HG02623 (cell line): ENCODE measurements at regions not wholly inside any gene's neighbourhood (a gene's known extent, or its start where the extent isn't known, plus 50 kb on each side); places are given as distances from the start of the nearest gene placed in this dataset.
"Not testable (repeated sequence)": the region's sequence is repeated elsewhere in the genome, so short reads cannot be mapped to it uniquely, and the experiment has no call there.

Experiments used
- ATAC-seq: cut with Tn5 transposase; IDR thresholded peaks from one replicate; pipeline ENCODE4 v1.9.1; 2021; ENCODE audit warnings: moderate library complexity; ENCODE audit not compliant: unreplicated experiment

DNA sequence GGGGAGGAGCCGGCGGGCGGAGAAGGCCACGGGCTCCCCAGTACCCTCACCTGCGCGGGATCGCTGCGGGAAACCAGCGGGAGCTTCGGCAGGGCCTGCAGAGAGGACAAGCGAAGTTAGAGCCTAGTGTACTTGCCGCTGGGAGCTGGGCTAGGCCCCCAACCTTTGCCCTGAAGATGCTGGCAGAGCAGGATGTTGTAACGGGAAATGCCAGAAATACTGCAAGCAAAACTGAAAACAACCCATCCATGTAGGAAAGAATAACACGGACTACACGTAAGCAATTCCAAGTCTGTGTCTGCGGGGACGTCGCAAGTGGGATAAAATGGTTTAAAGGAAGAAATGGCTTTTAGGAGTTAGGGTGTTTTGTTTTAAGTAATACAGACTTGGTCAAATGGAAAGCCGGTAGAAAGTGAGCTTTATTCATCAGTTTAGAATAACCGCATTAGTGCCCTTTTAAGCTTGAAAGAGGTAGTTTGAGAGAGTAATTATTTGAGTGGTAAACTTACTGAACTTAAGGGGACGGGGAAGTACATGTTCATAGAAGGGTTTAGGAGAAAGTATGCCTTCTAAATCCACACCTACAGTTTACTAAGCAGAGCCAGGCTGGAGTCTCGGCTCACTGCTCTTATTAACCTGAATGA is 121.3 kb upstream of the NIPA1 start:
- not testable (repeated sequence) for ATAC-seq

DNA sequence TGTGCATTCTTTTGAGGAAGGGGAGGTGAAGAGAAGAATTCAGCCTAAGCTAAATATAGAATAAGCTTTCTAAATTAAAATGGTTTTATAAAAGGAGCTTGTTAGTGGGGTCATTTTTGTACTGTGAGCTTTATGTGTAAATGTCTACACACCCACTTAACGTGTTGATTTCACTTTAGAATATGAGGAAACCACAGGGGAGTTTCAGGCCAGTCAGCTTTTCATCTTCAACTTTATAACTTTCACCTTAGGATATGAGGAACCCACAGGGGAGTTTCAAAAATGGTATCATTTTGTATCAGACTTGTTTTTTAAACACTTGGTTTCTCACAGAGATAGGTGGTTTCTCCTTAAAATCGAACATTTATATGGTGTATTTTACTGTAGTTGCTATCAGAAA is 120.7 kb upstream of the NIPA1 start:
- not testable (repeated sequence) for ATAC-seq

DNA sequence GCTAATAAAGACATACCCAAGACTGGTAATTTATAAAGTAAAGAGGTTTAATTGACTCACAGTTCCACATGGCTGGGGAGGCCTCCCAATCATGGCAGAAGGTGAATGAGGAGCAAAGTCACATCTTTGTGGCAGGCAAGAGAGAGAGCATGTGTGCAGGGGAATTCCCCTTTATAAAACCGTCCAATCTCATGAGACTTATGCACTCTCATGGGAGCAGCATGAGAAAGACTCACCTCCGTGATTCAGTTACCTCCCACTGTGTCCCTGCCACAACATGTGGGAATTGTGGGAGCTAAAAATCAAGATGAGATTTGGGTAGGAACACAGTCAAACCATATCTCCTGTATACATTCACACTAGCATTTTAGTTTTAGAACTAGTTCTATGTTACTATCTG is 101.7 kb upstream of the NIPA1 start:
- not testable (repeated sequence) for ATAC-seq

DNA sequence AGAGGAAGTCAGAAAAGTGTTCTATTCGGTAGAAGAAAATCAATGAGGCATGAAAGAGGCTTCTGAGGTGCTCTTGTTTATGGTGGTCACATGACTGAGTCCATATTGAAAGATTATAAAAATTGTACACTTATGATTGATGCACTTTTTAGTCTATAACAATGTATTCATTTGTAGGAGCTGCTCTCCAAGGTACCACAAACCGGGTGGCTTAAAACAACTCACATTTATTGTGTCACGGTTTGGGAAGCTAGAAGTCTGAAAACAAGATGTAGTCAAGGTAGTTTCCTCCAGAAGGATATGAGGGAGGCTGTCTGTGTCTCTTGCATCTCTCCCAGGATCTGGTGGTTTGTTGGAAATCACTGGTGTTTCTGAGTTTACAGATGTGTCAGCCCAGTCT is 86.6 kb upstream of the NIPA1 start:
- not testable (repeated sequence) for ATAC-seq

DNA sequence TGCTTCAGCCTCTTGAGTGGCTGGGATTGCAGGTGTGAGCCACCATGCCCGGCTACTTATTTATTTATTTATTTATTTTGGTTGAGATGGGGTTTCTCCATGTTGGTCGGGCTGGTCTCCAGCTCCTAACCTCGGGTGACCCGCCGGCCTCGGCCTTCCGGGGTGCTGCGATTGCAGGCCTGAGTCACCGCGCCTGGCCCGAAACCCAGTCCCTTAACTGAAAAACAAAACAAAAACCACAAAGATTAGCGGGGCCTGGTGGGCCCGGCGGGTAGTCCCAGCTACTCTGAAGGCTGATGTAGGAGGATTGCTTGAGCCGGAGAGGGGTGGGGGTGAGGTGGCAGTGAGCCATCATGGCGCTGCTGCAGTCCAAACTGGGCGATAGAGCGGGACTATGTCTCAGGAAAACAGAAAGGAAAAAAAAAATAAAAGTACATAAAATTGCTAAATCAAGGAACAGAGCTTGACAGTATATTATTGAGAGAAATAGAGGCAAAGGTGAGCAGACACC is 75.6 kb upstream of the NIPA1 start:
- ATAC-seq = not testable (repeated sequence)

DNA sequence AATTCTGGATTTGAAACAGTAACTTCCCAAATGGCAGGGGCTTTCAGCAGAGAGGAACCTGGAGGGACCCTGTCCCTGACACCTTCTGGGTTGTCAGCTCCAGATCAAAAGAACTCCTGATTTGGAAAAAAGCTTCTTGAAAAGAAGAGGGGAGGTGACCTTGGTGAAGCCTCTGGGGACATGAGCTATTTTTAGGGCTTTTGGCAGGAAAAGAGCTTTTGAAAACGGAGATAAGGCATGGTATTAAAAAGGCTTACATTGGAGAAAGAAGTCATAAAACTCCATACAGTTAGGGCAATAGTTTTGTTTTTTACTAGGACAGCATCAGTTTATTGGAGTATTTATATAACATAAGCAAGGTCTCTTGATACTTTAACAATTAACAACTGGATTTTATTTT is 72.5 kb upstream of the NIPA1 start:
- not testable (repeated sequence) for ATAC-seq

DNA sequence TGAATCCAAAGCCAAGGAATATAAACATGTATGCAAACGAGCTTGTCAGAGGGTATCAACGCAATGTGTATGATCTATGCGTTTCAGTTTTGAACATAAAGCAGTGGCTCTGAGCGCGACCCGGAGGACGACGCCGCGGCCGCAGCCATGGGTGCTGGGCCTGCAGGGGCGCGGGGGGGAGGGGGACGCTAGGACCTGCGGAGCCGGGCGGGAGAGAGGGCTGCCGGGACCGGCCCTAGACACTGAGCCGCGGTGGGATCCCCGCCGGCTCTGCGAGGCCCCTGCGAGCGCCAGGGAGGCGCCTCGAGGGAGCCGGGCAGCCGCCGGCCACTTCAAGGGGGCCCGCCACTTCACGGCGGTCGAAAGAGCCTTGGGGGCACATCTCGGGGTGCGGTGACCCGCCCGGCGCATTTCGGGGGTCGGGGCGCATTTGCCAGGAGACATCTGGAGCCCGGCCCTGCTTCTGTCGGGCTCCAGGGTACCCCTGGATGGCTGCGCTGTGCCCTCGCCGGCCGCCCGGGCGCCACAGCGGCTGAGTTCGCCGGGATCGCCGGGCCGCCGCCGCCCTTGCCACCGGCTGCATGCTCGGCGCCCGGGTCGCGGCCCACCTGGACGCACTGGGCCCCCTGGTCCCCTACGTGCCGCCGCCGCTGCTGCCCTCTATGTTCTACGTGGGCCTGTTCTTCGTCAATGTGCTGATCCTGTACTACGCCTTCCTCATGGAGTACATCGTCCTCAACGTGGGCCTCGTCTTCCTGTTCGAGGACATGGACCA is 71.9 kb upstream of the NIPA1 start:
- not testable (repeated sequence) for ATAC-seq

DNA sequence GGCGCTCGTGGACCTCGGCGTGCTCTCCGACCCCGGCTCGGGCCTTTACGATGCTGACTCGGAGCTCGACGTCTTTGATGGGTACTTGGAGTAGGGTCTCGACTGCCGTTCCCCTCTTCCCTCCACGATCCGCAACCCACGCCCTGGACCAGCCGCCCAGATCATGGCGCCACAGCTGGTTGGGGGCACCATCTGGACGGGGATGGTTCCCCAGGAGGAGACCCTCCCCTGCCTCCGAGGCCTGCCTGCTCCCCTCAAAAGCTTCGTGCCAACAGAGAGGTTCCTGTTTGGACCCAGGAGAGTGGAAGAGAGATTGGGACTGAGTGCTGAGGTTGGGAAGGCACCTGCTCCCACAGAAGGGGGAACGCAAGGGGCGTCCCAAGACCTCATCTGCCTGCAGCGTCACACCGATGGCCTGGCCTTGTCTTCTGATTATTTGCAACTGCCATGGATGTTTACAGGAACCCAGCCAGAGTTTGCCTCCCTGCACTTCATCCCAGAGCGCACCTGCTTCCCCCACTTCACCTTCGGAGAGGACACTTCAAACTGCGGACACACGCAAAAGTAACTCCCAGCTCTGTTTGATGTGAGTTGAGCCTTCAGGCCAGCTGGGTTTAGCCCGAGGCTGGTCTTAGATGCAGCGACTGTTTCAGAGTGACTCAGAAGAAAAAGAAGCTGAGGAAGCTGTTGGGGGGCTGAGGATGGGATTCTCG is 71.2 kb upstream of the NIPA1 start:
- not testable (repeated sequence) for ATAC-seq

DNA sequence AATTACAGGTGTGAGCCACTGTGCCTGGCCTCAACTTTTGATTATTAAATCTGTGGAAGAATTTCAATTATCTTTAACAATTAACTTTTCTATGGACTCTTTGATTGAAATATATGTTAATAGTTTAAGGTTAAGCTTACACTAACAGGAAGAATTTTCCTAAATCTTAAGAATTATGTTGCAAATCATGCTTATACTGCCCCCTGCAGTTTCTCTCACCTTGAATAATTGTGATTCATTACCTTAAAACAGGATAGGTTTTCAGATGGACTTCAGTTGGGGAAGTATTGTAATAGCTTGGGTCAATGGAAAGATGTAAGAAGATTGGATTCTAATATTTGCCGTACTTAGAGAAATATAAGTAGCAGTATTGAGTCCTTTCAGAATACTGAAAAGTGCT is 66.5 kb upstream of the NIPA1 start:
- not testable (repeated sequence) for ATAC-seq

DNA sequence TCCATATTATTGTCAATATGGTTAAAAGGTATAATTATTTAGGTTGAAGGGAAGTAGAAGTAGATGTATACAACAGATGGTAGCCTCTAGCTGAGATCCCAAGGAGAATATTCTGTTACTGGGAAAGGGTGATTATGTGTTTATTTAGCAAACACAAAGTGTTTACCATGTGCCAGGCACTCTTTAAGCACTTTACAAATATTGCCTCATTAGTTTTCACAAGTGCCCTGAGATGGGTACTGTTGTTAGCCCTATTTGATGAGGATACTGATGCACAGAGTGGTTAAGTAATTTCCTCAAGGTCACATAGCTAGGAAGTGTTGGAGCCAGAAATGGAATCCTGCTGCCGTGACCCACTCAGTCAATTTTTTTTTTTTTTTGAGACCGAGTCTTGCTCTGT is 60.3 kb upstream of the NIPA1 start:
- ATAC-seq = not testable (repeated sequence)

DNA sequence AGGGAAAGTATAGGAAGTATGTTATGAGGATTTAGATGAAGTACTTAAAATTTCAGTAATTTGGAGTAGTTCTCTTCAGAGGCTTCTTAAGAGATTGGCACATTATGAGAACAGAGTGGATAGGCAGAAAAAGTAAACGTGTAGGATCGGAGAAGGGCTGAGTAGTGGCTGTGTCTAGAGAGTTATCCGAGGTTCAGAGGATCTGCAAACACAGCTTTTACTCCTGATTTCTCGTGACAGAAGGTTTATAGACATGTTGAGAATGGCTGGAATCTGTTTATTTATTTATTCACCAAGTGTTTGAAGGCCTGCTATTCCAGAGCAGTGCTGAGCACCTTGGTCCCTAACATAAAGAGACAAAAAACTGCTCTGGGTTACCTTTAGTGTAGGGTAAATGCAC is 51.4 kb upstream of the NIPA1 start:
- ATAC-seq = not testable (repeated sequence)

DNA sequence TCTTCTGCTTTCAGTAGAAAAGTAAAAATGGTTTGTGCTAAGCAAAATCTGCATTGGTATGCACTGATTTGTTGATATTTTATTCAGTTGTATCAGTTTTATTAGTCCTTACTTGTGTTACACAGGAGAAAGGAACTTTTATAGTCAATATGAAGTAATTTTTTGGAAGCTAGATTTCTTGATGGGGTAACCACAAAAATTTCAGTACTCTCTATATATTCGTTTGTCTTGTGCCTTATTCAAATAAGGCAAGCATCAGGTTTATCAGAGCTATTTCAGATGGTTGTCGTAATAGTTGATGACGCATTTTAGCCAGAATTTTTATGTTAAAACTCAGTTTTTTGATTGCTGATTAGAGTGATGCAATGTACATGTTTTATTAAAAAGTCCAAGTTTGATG is 50.7 kb upstream of the NIPA1 start:
- ATAC-seq = no peak

DNA sequence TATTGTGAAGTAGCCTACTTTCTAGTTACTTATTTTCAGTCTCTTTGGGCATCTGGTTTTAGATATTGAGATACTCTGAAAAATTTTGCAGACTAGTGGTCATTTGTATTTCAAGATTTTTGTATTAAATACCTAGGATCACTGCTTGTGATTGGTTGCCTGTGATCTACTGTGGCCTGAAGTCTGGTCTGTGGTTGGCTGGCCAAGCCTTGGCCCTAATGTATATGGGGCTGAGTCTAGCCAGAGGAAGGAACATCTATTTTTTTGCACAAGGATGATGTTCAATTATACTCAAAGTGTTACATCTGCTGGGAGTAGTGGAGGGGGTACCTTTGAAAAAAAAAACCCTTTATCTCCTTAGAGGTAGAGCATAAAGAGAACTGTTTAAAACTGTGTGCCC is 50.2 kb upstream of the NIPA1 start:
- ATAC-seq = not testable (repeated sequence)
